GM18498 (cell line): ENCODE measurements at regions not wholly inside any gene's neighbourhood (a gene's known extent, or its start where the extent isn't known, plus 50 kb on each side); places are given as distances from the start of the nearest gene placed in this dataset.

Experiments
- ATAC-seq: cut with Tn5 transposase; IDR thresholded peaks from one replicate; pipeline ENCODE4 v1.9.1; 2021; ENCODE audit warnings: mild to moderate bottlenecking, moderate library complexity; ENCODE audit not compliant: unreplicated experiment

DNA sequence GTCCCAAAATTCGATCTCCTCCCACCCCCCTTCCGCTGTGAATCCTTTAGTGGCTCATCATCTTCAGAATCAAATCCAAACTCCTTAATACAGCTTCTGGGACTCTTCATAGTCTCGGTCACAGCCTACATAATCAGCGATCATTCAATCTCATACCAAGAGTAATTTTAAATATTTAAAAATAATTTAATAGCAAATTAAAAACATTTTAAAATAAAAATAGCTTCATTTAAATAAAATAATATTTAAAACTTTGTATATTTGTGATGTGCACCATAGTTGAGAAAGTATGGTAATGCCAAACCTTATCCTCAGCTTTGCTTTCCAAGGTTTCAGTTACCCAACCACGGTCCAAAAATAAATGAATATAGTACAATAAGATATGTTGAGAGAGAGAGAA is 70.0 kb upstream of the NR3C1 start:
- no peak for ATAC-seq

DNA sequence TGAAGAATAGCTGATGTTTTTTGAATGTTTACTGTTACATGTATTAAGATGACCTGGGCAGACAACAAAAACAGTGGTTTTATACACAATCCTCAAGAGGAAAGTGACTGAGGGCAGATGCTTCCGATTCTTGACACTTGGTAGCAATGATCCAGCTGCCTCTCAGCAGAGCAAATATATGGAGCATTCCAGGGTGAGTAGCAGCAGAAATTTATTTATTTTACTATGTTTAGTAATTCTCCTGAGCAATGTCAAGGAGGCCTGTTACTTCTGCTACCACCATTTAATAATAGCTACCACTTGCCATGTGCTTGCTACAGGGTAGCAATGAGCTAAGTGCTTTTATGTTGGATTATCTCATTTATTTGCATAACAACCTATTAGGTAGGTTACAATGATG is 69.1 kb upstream of the NR3C1 start:
- ATAC-seq = no peak

DNA sequence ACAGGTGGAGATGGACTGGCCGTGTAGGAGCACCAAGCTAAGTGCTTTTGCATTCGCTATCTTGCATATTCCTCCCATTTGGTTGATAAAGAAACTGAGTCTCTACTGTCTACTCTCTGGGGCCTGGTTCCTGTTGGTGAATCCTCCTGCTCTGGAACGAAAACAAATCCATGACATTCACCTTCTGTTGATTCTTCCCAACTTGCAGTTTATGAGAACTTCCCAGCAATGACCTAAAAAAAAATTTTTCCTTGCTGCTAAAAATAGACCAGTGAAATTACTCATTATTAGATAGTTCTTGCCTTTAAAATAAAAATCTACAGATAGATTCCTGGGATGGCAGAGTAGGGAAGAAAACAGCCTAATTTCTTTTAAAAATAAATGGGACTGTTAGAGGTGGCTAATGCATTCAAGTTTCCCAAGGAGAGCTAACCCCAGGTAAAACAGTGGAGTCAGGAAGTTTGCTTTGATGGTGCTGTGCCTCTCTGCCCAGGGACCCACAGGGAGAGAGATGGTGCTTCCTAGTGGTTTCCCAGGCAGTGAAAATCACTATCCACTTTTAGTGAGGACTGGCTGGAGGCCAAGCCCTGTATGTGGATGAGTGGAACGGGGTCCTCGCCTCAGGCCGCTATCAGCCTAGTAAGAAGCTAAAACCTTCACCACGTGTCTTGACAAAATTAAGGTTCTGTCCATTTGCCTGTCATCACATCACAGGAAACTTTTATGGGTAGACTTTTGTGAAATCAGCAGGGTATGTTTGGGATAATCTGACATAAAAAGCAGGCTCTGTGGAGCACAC is 68.4 kb upstream of the NR3C1 start:
- ATAC-seq = no peak

DNA sequence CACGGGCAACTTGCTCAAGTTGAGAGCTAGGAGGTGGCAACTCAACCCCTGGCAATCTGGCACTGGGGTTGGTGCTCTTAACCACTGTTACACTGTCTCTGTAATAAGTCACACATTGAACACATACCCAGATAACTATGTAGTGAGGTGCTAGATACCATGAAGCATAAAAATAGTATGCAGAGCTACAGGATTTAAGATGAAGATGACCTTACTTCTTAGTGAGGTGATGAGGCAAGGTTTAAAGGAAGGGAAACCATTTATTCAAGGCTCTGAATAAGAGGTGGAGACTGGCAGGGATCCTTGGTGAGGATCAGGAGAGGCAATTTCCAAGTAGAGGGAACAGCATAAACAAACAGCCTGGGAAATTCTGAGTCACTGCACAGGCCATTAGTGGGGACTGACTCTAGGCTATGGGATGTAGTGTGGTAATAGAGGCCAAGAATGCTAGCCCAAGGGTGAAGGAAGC is 67.6 kb upstream of the NR3C1 start:
- no peak for ATAC-seq

DNA sequence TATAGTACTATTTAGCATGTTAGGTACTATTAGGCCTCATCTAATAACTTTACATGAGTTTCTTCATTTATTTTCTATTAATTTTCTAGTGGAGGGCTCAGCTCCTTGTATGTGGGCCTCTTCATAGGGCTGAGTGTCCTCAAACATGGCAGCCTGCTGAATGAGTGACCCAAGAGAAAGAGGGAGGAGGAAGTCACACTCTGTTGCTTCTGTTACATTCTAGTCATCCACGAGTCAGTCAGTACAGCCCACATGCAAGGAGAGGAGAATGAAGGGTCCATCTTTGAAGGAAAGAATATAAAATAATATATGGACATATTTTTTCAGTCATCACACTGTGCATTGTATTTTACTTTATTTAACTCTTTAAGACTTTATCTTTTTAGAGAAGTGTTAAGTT is 66.6 kb upstream of the NR3C1 start:
- no peak for ATAC-seq

DNA sequence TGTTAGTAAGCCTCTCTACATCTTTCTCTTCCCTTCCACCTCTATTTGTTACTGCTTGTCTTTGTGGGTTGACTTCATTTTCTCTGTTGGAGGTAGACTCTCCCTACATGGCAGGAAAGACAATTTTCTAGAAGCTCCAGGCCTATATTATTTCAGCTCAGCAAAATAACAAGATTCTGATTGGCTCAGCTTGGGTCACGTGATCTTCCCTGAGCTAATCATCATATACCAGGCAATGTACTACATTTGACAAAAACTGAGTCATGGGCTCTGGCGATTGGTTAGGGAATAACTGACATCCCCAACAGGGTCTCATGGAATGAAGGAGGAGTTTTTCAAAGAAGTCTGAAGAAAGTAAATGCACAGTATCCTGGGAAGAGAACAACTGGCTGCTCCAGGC is 65.6 kb upstream of the NR3C1 start:
- ATAC-seq = no peak

DNA sequence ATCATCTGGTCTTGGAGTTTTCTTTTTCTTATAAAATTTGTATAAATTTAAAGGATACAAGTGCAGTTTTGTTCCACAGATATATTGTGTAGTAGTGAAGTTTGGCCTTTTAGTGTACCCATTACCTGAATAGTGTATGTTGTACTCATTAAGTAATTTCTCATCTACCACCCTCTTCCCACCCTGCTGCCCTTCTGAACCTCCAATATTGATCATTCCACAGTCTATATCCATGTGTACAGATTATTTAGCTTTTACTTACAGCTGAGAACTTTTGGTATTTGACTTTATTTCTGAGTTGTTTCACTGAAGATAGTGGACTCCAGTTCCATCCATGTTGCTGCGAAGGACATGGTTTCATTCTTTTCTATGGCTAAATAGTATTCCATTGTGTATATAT is 63.1 kb upstream of the NR3C1 start:
- ATAC-seq = no peak

DNA sequence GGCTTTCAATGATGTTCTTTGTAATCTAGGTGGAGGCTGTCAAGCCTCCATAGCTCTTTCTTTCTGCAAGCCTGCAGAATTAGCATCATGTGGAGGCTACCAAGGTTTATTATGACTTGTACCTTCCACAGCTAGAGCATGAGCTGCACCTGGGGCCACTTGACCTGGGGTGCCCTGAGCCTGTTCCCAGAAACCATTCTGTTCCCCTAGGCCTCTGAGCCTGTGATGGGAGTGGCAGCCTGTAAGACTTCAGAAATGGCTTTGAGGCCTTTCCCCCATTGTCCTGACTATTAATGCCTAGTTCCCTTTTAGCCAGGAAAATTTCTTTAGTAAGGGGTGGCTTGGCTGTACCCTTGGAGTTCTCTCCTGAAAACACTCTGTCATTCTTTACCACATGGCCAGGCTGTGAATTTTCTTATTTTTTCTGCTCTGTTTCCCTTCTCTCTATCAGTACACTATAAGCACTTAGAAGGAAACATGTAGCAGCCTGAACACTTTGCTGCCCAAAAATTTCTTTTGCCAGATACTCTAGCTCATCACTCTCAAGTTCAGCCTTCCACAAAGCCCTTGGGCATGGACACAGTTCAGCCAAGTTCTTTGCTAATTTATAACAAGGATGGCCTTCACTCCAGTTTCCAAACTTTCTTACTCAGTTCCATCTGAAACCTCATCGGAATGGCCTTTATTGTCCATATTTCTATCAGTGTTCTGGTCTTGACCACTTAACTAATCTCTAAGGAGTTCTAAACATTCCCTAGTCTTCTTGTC is 61.4 kb upstream of the NR3C1 start:
- no peak for ATAC-seq

DNA sequence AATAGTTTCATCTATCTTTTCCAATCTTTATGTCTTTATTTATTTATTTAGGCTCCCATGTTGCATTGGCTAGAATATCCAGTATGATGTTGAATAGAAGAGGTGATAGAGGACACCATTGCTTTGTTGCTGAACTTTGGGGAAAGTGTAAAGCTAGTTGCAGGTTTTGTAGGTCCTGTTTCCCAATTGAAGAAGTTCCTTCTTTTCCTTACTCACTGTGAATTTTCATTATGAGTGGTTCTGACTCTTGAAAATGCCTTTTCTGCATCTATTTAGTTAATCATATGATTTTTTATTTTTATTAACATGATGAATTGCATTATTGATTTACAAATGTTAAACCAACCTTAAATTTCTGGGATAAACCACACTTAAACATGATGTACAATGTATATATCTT is 58.9 kb upstream of the NR3C1 start:
- ATAC-seq = no peak

DNA sequence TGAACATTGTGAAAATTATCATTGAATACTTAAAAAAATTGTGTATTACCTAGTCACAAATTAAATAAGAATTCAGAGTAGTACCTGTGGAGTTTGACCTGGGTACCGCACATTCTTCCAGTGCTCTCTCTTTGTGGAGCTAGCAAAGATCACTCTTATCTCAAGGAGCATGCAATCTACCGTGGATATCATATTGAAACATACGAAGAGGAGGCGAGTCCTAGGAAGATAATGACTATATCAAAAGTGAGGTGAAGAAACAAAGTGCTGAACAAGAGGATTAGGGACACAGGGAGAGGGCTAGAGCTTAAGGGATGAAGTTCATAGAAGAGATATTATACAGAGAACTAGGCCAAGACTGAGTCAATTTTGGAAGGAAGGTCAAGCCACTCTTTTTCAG is 55.9 kb upstream of the NR3C1 start:
- ATAC-seq = no peak

DNA sequence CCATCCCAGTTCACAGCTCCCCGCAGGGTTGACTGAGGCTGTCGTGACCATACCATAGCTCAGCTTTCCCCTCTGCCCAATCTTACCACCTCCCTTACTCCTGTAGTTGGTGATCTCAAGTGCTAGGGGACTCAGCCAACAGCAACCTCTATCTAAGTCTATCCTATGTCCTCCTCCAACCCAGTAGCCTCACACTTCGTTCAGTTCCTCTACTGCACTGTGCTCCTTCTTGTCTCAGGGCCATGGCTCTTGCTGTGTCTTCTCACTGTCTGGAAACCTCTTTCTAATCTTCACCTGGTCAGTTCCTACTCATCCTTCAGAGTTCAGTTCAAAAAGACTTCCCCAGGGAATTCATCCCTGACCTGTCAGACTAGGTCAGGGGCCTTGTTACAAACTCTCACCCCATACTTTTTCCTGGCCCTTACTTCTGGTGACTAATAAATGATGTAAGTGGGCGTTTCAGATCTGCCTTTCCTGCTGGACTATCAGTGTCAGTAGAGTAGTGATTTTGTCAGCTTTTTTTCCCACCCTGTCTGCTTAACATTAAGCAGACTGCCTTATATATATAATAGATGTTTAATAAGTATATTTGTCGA is 53.6 kb upstream of the NR3C1 start:
- ATAC-seq = no peak

DNA sequence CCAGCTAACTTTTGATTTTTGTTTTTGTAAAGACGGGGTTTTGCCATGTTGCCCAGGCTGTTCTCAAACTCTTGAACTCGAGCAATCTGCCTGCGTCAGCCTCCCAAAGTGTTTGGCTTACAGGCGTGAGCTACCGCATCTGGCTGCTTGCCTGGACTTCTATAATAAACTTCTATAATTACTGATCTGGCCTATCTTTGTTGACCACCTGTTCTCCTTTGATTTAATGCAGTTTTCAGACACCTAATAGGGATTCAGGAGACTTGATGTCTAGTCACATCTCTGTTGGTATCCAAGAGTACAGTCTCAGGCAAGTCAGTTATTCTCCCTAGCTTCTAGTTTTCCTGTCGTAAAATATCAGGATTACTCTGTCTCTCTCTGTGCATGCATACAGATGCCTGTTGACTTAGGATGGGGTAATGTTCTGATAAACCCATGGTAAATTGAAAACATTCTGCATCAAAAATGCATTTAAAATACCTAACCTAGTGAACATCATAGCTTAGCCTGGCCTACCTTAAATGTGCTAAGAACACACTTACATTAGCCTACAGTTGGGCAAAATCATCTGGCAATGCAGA is 51.5 kb upstream of the NR3C1 start:
- no peak for ATAC-seq

DNA sequence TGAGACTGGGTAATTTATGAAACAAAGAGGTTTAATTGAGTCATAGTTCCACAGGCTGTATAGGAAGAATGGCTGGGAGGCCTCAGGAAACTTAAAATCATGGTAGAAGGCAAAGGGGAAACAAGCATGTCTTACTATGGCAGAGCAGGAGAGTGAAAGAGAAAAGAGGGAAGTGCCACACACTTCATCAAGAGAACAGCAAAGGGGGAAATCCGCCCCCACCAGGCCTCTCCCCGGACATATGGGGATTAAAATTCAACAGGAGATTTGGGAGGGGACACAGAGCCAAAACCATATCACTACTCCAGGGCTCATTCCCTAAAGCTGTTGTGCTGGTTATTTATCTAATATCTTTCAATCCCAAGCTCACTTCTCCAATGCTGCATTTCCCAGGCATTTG is 50.2 kb upstream of the NR3C1 start:
- no peak for ATAC-seq
